ENCODE measurements at regions not wholly inside any gene's neighbourhood (a gene's known extent, or its start where the extent isn't known, plus 50 kb on each side); places are given as distances from the start of the nearest gene placed in this dataset.

DNA sequence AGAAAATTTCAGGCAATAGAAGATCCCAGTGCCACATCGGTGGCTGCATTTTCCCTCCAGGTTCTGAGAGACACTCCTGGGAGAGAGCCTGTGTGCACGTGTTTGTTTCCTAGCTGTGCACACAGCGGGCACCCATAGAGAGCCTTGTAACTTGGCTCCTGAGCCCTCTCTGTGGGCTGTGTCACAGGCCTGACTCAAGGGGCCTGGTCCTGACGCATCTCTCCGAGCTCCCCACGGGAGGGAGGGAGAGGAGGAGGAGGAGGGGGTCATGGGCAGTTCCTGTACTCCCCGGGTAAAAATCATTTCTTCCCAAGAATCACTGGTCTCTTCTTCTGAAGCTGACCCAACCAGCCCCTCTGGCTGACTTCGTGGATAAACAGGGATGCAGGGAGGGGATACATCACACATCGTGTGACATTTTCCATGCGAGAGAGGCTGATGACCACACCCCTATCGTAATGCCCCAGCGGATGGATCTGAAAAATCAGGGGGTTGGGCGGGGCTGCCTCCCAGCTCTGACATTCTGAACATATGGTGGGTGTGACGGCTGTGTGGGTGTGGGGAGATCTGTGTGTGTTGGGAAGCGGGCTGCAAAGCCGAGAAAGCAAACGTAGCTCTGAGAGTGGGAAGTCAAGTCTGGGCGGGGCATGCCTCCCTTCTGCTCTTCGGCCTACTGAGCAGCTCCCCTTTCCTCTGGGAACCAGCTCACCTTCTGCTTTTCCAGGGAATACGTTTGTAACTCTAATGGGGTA lies 308.3 kb upstream of the HS6ST1 start:
- intact Hi-C loops (cut with micrococcal nuclease) = no loop called here
- no peaks in the 10 kb centered on the region for H3K9me3 ChIP-seq (replicated peaks)
- TF ChIP-seq, protein P1, sequence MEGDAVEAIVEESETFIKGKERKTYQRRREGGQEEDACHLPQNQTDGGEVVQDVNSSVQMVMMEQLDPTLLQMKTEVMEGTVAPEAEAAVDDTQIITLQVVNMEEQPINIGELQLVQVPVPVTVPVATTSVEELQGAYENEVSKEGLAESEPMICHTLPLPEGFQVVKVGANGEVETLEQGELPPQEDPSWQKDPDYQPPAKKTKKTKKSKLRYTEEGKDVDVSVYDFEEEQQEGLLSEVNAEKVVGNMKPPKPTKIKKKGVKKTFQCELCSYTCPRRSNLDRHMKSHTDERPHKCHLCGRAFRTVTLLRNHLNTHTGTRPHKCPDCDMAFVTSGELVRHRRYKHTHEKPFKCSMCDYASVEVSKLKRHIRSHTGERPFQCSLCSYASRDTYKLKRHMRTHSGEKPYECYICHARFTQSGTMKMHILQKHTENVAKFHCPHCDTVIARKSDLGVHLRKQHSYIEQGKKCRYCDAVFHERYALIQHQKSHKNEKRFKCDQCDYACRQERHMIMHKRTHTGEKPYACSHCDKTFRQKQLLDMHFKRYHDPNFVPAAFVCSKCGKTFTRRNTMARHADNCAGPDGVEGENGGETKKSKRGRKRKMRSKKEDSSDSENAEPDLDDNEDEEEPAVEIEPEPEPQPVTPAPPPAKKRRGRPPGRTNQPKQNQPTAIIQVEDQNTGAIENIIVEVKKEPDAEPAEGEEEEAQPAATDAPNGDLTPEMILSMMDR (IDR thresholded peaks at IDR 0.05; ENCODE audit: borderline replicate concordance) = no peak

DNA sequence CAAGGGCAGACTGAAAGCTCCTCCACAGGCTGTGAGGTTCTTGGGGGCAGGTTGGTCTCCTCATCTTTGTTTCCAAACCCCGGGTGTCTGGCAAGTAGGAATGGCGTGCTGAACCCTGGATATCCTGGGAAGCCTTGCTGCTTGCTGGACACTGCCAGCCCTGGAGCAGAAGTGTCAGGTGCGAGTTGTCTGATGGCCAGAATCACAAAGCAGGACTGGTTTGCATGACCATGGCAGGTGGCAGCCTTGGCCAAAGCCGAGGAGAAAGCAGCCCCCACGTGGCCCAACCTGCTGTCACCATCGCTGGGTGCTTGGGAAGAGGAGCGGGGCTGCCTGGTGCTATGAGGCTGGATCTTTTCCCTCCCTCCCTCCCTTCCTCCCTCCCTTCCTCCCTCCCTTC lies 309.5 kb upstream of the HS6ST1 start:
- no peaks in the 10 kb centered on the region for H3K9me3 ChIP-seq (replicated peaks)
- TF ChIP-seq, protein P1 (IDR thresholded peaks at IDR 0.05; ENCODE audit: borderline replicate concordance) = no peak
- peaks cover 2% of the 10 kb centered on the region for H3K27me3 ChIP-seq (ENCODE audit: low read depth)
- H3K4me1 ChIP-seq = no peaks in the 10 kb centered on the region
- H3K4me3 ChIP-seq = no peak overlapping the region
- intact Hi-C loops (cut with micrococcal nuclease) = no loop called here
- no peaks in the 10 kb centered on the region for H3K36me3 ChIP-seq
- no peak for DNase-seq
- no peak overlapping the region for H3K27ac ChIP-seq (replicated peaks)

More for the DNA sequence above, 308.3 kb upstream of the HS6ST1 start:
- Histone ChIP-seq H3K4me1 (no peaks in the 10 kb centered on the region), H3K36me3 (no peaks in the 10 kb centered on the region), H3K27me3 (ENCODE audit: low read depth) (peaks cover 2% of the 10 kb centered on the region), H3K27ac (replicated peaks) (no peak overlapping the region), H3K4me3 (no peak overlapping the region)
- DNase-seq = no peak

DNA sequence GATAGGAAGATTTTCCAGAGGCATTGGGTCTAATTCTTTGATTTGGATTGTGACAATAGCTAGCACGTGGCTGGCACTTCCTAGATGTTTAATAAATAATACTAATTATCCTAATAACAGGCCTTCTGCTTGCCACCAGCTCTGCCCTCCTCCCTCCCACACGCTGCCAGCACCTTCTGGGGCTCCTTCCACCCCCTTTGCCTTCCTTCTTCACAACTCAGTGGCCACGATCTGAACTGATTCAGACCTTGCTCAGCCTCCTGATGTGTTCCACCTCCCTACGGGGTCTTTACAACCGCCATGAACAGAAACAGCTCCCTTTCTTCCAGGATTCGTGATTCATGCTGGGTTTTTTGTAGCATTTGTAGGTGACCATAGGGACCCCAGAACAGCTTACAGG lies 310.3 kb upstream of the HS6ST1 start:
- TF ChIP-seq, protein P1 (IDR thresholded peaks at IDR 0.05; ENCODE audit: borderline replicate concordance) = no peak
- Histone ChIP-seq H3K27me3 (ENCODE audit: low read depth) (peaks cover 2% of the 10 kb centered on the region), H3K36me3 (no peaks in the 10 kb centered on the region), H3K4me3 (no peak overlapping the region), H3K27ac (replicated peaks) (no peak overlapping the region), H3K4me1 (no peaks in the 10 kb centered on the region), H3K9me3 (replicated peaks) (no peaks in the 10 kb centered on the region)
- no peak for DNase-seq
- intact Hi-C loops (cut with micrococcal nuclease) = no loop called here

DNA sequence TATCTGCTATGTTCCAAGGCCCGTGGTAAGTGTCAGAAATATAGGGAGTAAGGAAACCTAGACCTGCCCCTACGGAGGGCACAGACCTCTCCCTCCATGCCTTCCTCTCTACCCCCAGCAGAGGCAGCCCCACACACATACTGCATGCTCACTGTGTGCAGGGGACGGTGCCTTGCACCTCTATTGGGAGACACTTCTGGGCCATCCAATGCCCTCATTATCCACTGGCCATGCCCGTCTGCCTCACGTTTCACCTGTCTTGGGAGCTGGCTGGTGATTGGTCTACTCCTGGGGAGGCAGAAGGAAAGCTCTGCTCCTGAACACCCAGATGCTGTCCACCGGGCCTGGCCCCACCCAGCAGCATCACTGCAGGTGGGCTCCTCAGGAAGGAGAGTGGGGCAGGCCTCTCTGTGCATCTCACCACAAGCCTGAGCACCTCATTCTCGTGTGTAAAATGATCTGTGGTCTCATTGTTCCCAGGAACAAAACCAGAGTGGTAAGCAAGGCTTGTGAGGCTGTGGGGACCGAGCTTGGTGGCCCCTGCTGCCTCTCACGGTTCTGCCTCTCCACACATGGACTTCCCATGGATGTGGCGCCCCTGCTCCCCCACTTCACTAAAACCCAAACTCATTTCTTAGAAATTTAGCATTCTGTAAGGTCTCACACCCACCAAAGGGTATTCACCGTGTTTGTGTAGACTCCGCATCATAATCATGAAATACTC lies 312.5 kb upstream of the HS6ST1 start:
- no peak overlapping the region for H3K4me3 ChIP-seq
- intact Hi-C loops (cut with micrococcal nuclease) = no loop called here
- no peaks in the 10 kb centered on the region for H3K9me3 ChIP-seq (replicated peaks)
- H3K27me3 ChIP-seq (ENCODE audit: low read depth) = peaks cover 2% of the 10 kb centered on the region
- H3K4me1 ChIP-seq = no peaks in the 10 kb centered on the region
- H3K27ac ChIP-seq (replicated peaks) = no peak overlapping the region
- TF ChIP-seq, protein P1 (IDR thresholded peaks at IDR 0.05; ENCODE audit: borderline replicate concordance) = no peak
- DNase-seq = no peak
- H3K36me3 ChIP-seq = no peaks in the 10 kb centered on the region

DNA sequence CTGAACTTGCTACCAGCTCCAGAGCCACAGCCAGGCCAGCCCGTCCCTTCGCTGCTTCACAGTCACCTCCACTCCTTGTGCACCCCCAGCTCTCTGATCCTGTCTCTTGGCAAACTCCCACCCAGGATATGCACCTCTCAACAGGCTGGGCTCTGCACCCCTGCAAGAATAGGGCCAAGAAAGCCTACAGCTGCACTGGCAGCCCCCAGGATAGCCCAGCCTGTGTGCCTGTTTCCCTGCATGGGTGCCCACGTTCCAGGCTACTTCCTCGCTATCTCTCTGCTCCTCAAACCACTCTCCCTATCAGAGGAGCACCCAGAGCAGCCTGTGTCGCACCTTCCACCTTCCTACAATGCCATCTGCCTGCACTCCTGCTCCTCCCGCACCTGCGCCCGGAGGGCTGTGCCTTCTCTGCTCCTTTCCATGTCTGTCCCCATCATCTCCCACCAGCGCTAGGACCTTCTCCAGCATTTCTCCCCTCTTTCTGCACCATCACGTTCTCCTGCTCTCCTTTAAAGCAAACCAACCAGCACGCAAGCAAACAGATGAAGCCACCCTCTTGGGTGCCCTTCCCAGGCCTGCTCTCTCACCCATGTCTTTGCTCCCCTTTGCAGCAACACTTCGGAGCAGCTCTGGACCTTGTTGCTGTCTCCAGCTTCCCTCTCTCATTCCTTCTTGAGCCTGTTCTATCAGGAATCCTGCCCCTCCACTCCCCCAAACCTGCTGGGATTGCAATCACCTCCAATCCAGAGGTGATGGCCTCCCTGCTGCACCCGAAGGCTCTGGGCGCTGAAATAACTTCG lies 313.2 kb upstream of the HS6ST1 start:
- Histone ChIP-seq H3K9me3 (replicated peaks) (no peaks in the 10 kb centered on the region), H3K4me3 (no peak overlapping the region), H3K27ac (replicated peaks) (no peak overlapping the region), H3K36me3 (no peaks in the 10 kb centered on the region), H3K4me1 (no peaks in the 10 kb centered on the region), H3K27me3 (ENCODE audit: low read depth) (peaks cover 2% of the 10 kb centered on the region)
- TF ChIP-seq, protein P1 (IDR thresholded peaks at IDR 0.05; ENCODE audit: borderline replicate concordance) = no peak
- no peak for DNase-seq
- intact Hi-C loops (cut with micrococcal nuclease) = no loop called here

Measured in left ventricle myocardium inferior (tissue), 1 donor.